ENCODE measurements at regions not wholly inside any gene's neighbourhood (a gene's known extent, or its start where the extent isn't known, plus 50 kb on each side); places are given as distances from the start of the nearest gene placed in this dataset.

DNA sequence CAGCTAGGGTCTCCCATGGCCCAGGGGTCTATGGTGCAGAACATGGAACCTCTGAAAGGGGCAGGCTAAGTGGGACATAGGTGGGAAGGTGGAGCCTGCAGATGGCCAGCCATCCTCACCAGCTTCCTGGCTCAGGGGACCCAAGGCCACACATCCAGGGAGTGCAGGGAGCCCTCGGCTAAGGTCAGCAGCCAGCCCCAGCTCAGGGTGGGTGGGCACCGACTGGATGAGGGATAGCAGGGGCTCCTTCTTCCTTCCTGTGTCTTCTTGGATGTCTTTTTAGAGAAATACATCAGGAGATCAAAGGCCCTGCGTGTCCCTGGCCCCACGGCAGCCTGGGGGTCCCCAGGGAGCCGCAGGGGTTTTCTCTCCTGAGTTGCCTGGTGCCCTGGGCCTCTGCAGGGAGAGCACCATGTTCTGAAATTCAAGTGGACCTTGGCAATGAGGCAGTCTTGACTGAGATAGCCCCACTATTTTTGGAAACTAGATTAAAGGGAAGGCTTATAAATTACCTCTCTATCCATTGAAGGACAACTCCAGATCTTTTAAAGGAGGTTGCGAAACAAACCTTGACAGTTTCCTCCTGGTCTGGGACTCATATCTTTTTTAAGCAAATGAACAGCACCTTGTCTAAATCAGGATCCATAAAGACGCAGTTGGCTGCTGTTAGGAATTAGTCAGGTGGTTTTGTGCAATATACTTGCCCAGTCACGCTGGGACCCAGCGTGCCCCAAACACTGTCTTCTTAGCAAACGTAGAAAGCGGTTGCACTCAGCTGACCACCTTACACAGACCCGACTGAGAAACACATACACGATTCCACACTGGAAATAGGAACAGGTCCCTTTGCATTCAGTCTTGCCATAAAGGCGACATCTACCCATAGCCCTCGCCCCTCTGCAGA is 242.3 kb downstream of the TOMM20 start:
- DNase-seq (ENCODE audit: low read depth in 3 of 3, low spot score in 1 of 3): no peak

DNA sequence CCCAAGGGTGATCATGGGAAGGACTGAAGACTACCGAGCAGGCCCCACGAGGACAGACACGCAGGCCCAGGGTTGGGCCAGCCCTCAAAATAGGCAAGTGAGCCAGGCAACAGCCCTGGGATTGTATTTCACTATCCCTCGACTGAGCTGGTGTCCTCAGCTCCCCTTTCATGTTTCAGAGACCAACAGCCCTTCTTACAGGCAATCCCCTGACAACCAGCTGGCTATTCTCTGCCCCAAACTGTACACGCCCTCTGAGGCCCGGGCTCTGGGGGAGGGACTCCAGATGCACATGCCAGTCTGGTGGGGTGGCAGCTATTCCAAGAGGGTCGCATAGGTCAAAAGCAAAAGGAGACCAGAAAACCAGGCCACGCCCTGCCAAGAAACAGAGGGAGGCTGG is 243.0 kb downstream of the TOMM20 start:
- no peak for DNase-seq (ENCODE audit: low read depth in 3 of 3, low spot score in 1 of 3)

DNA sequence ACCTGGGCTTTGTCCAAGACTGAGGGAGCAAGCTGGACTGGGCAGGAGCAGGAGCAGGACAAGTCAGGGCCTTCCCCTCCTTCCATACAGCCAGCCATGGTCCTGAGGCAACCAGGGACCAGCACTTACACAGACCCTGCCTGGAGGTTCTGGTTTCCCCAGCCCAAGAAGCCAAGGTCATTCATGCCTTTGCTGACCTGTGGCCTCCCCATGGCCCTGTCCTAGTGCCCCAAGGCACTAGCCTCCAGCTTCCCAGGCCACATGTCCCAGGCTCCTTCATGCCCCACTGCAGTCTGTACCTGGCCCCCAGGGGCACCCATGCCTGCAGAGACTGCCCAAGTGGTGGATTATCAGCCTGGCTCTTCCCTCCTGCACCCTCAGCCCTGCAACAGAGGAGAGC is 243.9 kb downstream of the TOMM20 start:
- DNase-seq (ENCODE audit: low read depth in 3 of 3, low spot score in 1 of 3): no peak

- DNase-seq (ENCODE audit: low read depth in 3 of 3, low spot score in 1 of 3): no peak
These were observed 244.6 kb downstream of the TOMM20 start for GRCh38 chr1:234884006-234884405.

DNA sequence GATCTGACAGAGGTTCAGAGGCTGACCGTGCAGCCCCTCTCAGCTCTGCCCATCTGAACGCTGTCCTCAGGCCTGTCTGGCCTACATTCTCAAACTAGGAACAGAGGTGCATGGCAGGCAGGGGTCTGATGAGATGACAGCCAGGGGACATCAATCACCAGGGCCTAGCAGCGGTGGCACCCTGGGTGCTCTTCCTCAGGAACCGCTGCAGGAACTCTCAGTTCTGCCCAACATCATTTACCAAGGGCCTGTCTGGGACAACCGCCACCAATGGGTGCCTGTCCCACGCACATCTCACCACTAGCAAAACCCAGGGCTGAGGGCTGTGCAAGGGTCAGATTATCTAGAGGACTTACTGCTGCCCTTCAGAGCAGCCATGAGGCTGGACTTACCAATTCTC is 245.7 kb downstream of the TOMM20 start:
- DNase-seq (ENCODE audit: low read depth in 3 of 3, low spot score in 1 of 3): no peak

DNA sequence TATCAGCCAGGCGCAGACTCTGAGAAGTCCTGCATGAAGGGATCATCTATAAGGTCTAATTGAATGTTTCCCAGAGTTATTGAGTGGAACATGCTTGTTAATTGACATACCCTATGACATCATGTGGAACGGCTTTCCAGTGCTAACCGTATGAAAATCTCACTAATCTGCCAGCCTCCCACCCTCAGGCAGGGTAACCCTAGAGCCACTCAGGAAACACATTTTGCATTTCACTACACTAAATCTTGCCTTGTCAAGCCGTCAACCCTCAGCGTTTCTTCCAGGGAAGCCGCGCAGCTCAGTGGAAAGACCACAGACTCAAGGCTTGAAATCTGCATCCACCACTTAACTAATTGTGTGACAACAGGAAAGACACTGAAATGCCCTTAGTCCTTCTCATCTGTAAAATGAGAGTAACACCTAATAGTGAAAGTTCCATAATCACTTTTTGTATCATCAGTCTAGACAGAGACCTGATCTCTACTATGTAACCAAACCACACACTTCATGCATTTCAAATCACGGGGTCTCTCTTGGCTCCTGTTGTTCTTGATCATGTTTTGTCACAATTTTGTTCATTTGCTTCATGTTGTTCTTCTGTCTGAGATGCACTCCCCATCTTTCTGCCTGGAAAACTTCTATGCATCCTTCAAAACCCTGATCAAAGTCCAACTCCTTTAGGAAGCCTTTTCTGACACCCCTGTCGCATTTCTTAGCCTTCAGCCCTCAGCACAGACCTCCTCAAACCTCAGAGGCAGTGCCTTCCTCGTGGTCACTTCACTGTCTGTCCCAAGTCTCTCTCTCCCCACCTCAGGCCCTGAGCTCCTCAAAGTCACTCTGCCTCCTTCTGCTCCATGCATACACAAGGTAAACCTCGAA is 246.5 kb downstream of the TOMM20 start:
- DNase-seq (ENCODE audit: low read depth in 3 of 3, low spot score in 1 of 3): no peak

- DNase-seq (ENCODE audit: low read depth in 3 of 3, low spot score in 1 of 3): no peak
These were observed 249.2 kb downstream of the TOMM20 start for GRCh38 chr1:234879147-234880080.

DNA sequence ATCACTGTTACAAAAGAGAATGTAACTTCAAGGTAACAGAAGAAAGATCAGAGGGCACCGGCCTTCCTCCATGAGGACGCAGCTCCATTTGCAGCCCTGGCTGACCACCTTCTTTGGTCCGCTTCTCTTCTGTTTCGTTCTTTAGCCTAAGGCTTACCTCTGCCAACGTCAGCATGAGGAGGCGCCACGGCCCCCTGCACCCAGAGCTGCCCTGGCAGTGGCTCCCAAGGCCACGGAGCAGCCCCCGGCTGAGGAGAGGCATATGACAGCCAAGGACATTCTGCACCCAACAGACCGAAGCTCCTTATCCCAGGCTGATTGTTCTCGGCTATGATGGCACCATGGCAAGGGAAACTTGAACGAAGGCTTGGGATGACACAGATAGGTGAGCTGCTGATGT is 250.3 kb downstream of the TOMM20 start:
- no peak for DNase-seq (ENCODE audit: low read depth in 3 of 3, low spot score in 1 of 3)

- DNase-seq (ENCODE audit: low read depth in 3 of 3, low spot score in 1 of 3): no peak
These were observed 250.9 kb downstream of the TOMM20 start for GRCh38 chr1:234877761-234878160.

DNA sequence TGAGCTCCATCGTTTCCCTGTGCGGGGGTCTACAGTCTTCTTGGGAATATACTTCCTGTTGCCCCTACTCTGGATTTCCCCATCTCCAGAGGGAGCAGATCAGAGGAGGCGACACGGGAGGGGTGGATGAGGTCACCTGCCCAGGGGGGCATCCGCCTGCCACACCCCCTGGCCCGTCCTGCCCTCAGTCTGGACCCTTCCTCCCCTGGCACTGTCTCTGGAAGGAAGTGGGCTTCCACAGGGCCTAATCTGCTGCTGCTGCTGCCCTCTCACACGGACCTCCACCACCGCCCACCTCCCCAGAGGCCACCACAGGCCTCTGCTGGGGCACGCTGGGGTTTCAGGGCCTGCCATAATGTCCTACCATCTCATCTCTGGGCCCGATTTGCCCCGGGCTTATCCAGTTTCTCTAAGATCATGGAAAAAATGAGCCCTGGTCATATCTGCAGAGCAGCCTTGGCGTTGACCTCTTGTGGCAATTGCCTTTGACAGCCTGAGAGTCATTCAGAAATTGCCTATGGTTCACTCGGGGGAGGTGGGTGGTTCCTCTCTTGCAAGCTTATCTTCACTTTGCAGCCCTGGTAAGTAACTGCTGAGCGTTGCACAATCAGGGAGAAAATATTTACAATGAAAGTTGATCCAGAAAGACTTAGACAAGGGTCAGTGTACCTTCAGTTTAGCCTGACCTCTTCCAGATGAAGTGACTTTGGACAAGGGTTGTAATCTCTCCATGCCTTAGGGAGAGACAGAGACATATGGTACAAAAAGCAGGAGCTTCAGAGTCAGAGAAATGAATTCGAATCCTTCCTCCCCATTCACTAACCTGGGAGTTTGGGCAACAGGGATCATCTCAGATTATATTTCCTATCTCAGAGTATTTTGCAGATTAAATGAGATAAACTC is 252.4 kb downstream of the TOMM20 start:
- DNase-seq (ENCODE audit: low read depth in 3 of 3, low spot score in 1 of 3): no peak

GRCh38 chr1:234875328-234875952 is 253.2 kb downstream of the TOMM20 start:
- no peak for DNase-seq (ENCODE audit: low read depth in 3 of 3, low spot score in 1 of 3)

DNA sequence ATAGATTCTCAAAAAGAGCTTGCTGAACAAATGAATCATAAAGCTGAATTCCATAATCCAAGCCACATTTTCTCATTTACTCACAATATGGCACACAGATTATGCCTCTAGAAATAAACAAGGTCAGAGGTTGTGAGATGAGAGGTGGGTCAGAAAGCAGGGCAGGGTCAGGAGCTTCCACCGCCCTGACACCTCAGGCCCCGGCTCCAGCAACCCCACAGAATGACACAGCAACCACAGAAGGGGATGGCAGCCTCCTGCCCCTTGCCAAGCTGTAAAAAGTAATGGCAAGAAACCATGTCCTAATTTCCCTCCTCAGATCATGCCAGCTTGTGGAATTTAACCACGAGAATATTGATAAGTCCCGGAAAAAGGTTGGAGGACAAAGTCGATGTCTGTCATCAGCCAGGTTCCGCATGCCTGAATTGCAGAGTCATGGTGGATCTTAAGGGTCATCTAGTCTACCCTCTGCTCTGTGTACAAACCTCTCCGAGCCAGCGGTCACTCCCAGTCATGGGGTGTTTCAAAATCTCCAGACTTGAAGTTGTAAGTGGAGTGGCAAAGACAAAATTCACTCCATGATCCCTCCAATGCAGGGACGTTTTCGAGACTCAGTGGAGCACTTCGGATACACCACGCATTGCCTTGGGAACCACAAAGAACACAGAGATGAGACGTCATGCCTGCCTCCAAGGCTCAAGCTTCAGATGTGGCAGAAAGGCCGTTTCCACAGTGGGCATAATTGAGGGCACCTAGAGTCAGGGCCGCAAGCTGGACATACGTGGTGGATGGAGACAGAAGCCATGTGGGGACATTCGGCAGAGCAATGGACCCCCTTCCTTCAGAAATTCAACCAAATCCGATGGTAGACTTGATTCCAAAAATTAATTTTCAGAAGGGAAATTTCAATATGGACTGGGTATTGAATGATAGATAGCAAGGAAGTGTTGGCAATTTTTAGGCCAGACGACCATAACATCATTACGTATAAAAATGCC is 254.0 kb downstream of the TOMM20 start:
- DNase-seq (ENCODE audit: low read depth in 3 of 3, low spot score in 1 of 3): no peak

DNA sequence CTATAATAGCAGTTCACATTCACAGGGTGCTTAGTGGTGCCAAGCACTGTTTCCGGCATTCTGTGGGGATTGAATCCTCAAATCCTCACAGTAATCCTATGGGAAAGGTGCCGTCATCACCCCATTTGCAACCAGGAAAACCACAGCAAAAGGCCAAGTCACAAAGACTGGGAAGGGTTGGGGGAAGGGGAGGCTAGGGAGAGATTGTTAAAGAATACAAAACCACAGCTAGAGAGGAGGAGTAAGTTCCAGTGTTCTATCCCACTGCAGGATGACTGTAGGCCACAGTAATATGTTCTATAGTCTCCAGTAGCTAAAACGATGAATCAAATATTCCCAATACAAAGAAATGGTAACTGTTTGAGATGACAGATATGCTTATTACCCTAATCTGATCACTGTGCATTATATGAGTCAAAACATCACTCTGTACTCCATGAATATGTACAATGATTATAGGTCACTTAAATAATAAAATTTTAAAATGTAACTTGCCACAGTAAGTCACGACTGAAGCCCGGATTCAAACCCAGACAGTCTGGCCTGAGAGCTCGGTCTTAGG is 256.8 kb downstream of the TOMM20 start:
- DNase-seq (ENCODE audit: low read depth in 3 of 3, low spot score in 1 of 3): no peak

- no peak for DNase-seq (ENCODE audit: low read depth in 3 of 3, low spot score in 1 of 3)
These were observed 257.5 kb downstream of the TOMM20 start for GRCh38 chr1:234871039-234871709.

GRCh38 chr1:234870020-234870981 is 258.3 kb downstream of the TOMM20 start:
- DNase-seq (ENCODE audit: low read depth in 3 of 3, low spot score in 1 of 3): no peak
